ENCODE measurements at regions not wholly inside any gene's neighbourhood (a gene's known extent, or its start where the extent isn't known, plus 50 kb on each side); places are given as distances from the start of the nearest gene placed in this dataset.
"Not testable (repeated sequence)": the region's sequence is repeated elsewhere in the genome, so short reads cannot be mapped to it uniquely, and the experiment has no call there.

DNA sequence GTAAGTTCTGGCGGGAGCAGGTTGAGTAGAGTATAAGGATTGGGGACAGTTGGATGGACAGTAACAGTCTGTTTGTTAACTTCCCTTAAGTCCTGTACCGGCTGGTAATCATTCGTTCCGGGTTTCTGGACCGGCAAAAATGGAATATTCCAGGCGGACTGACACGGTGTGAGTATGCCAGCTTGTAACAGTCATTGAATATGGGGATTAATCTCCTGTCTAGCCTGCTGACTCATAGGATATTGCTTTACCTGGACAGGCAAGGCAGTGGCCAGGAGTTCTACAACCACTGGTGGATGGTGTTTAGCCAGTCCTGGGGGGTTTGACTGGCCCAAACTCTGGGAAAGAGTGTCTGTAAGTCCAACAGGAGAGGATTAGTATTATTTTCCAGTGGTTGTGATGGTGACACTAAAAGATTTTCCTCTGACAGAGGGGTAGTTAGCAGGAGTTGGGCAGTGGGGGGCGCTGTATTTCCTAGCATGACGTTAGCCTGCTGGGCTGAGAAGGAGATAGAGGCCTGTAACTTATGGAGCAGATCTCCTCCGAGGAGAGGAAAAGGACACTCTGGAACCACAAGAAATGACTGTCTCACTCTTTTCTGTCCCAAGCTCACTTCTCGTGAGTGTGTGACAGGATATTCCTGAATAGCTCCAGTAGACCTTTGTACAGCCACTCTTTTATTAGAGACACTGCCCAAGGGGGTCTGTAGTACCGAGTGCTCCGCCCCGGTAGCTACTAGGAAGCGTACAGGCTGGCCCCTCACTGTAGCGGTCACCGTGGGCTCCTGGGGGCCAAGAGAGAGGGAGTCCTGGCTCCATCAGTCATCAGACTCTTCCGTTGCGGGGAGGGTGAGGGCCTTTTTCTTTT, 152.2 kb downstream of the TRIM27 start:
- no peak for DNase-seq

DNA sequence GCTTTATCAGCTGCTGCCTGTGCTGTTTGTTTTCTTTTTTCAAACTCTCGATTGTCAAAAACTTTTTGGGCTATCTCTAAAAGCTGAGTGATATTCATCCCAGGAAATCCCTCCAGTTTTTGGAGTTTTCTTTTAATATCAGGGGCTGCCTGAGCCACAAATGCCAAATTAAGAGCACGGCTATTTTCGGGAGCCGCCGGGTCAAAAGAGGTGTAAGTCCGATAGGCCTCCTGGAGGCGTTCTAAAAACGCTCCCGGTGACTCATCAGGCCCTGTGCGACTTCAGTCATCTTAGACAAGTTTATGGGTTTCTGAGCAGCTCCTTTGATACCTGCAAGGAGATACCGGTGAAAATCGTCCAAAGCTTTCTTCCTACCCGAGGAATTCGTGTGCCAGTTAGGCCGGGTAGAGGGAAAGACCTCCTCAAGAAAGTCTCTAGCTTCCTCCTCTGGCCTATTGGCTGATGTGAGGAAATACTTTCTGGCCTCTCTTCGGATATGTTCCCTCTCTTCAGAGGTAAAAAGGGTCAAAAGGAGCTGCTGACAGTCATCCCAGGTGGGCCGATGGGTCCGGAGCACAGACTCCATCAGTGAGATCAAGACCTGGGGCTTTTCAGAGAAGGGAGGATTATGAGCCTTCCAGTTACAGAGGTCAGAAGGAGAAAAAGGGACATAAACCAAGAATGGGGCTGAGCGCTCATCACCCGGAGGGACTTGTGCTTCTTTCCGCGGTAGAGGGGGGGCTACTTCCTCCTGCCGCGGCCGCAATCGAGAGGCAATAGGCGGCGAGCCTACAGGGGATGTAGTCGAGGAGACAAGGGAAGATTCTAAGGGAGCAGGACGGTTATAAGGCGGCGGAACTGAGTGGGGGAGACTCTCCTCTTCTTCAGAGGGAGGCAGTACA, 151.1 kb downstream of the TRIM27 start:
- no peak for DNase-seq

DNA sequence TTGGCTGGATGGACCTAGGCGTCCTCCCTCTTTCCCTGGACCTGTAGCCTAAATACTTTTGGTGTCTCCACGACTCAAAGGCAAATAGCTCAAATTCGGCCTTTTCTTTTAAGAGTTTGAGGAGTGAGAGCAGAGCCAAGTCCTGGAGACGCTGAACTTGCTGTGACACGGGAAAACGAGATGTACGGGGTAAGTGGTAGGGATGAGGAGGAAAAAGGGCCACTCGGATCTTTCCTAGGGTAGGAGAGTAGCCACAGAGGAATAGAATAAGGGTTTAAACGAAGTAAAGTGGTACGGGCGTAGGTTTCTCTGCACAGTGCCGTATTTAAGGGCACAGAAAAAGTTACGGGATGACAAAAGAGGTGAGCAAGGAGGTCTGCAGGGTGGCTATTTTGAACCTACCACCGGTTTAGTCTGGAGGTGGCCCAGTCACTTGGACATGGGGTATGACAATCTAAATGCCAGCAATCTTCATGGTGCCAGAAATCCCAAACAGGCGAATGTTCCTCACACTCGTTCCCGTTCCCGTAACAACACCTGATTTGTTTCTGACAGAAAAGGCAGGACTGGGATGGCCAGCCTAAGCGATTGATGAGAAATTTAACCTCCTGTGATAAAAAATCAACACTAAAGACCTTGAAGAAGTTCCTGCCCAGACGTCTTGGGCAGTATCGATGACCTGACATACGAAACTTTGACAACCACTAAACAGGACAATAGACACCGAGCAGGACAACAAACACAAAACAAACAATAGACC, 149.3 kb downstream of the TRIM27 start:
- DNase-seq = no peak

DNA sequence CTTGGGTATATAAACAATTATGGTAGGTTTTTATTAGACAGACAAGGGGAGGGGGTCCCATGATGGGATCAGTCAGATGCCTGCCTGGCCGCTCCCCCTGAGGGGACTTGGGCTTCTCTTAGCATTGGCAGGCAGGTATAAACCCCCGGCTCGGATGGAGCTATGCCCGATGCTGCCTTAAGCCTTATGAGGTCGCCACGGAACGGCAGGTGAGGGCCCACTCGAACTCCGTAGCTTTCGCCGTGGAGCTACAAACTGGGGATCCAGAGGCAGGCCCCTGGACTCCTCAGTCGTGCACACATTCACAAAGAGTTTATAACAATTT, 148.8 kb downstream of the TRIM27 start:
- DNase-seq = no peak

DNA sequence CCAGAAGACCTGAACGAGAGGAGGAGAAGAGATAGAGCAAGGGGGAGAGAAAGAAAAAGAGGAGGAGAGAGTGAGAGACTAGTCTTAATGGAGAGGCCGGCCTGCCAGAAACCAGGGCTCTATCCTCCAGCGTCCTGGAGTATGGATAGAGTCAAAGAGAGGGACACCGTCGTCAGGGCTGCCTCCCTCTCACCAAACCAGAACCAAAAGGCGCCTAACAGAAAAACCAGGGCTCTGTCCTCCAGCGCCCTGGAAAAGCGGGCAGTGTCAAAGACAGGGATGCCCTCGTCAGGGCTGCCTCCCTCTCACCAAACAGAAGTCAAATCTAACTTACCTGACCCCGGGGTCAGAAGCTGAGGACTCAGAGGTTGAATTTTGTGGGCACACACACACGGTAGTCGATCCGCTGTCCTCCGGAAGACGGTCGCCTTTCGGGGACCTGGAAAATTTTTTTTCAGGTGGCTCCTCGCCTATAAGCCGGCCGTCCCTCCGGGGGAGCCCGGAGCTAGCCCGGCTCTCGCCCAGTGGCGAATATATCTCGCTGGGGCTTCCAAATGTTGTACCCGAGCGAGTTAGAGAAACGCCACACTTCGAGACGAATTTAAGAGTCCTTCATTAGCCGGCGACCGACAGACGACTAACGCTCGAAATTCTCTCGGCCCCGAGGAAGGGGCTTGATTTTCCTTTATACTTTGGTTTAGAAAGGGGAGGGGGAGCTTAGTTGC, 148.2 kb downstream of the TRIM27 start:
- no peak for DNase-seq

DNA sequence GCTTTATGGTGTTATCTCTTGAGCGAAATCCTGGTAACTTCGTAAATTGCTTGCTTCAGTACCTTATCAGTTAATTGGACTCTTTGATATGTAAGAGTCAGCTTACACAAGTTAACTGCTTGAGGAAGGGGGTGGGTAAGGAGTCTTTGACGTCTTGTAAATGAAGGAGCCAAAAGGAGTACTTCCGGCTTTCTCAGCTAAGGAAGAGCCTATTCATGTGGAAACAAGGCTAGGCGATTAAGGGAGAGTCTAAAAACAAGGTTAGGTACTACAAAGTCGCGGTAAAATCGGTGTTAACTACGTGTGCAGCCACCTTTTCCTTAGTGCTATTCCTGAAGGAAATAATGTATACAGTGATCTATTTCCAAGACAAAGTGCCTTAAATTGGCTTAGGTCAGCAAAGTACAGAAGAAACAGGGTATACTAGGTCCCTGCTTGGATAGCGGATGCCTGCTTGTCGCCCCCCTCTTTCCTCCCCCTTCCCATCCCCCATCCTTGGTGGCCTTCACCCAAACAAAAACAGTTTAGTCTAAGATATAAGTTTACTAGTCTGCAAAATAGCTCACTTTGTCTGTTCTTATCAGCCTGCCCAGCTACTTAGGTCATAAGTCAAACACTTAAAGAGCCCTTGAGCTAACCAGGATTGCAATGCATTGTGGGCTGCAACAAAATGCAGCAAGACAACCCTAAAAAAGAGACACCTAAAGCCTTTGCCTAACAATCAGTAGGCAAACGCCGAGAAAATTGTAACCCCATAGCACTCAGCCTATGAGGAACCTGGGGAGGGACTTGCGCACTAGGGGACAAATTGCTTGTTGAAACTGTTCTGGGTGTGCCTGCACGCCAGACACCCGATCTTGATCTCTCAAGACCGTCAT, 147.3 kb downstream of the TRIM27 start:
- no peak for DNase-seq

DNA sequence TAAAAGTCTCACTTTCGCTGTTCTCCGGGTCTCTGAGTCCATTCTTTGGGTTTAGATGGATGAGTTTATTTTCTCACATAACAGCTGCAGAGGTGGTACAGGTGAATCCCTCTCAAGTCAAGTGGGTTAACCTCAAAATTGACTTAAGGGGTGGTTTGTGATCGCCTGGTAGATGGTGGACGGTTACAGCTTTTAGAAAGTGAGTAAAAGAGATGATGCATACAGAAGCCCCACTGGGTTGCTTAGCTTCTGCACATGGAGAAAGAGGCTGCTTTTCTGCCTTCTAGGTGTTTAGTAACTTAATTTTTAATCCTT, 146.7 kb downstream of the TRIM27 start:
- DNase-seq = no peak

DNA sequence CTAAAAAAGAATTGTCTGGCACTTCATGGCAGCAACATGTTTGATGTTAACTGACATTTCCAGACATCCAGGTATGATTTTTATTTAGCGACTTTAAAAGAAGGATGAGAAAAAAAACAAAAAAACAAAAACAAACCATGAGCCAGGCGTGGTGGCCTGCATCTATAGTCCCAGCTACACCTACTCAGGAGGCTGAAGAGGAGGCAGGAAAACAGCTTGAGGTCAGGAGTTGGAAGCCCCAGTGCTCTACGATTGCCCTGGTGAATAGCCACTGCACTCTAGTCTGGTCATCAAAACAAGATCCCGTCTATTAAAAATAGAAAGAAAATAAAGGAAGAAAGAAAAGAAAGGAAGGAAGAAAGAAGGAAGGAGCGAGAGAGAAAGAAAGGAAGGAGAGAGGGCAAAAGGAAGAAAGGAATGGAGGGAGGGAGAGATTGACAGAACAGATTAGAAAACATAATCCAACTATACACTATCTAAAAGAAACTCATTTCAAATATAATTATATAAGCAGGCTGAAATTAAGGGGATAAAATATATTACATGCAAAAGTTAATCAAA, 141.6 kb downstream of the TRIM27 start:
- no peak for DNase-seq

DNA sequence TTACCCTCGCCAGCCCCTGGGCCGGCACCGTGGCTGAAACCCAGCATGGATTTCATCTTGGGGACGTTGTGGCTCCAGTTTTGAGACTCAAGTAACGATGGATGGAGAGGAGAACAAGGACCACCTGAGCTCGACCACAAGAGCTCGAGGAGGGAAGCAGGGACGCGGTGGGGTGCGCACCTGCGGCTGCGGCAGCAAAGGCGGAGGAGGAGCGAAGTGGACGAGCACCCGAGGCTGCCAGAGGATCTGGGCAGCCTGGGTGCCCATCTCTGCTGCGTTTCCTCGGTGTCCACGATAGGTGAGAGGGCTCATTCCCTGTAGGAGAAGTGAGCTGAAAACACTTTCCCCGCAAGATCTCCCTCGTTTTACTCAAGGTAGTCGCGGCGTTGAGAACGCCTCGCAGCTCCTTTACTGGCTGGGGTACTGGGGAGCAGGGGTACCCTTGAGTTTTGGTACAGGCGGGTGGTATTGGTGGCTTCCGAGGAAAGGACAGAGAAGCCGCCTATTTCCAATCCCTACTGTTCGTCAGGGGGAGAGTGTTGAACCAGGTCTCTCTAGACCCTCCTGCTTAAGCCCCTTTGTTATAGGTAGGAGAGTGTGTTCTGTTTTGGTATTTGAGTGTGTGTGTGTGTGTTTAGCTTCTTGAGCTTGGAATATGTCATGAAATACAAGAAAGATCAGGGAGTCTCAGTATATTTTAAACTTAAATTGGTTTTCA, 137.7 kb downstream of the TRIM27 start:
- DNase-seq = no peak

DNA sequence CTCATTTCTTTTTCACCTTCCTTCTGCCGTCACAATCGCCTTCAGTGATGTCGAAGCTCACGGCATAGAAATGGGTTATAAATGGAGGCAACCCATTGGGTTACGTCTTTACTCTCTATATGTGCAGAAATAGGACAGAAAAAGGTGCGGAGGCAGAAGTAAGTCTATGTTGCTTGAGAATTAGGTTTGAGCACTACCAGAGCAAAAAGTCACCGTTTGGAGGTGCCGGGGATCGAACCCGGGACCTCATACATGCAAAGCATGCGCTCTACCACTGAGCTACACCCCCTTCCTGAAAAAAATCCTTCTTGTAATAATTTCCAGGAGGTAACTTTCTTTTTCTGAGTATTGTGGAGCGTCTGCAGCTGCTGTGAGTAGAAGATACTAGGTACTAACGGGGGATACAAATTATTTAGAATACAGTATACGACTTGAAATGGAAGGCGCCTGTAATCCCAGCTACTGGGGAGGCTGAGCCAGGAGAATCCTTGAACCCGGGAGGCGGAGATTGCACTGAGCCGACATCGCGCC, 134.2 kb downstream of the TRIM27 start:
- no peak for DNase-seq

DNA sequence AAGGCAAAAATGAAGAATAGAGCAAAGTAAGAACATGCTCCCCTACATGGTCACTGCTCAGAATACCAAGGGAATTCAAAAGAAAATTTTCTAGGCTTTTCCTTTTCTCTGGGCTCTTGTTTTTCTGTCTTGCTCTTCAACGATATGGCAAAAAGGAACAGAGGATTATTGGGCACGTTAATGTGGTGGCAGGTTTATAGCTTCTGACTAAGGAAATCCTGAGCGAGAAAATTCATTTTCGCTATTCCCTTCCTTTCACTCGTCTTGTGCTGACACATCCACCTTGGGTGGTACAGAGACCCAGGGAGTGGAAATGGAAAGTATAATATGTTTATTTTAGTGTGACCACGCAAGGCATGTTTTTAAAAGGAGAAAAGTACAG, 132.8 kb downstream of the TRIM27 start:
- no peak for DNase-seq

DNA sequence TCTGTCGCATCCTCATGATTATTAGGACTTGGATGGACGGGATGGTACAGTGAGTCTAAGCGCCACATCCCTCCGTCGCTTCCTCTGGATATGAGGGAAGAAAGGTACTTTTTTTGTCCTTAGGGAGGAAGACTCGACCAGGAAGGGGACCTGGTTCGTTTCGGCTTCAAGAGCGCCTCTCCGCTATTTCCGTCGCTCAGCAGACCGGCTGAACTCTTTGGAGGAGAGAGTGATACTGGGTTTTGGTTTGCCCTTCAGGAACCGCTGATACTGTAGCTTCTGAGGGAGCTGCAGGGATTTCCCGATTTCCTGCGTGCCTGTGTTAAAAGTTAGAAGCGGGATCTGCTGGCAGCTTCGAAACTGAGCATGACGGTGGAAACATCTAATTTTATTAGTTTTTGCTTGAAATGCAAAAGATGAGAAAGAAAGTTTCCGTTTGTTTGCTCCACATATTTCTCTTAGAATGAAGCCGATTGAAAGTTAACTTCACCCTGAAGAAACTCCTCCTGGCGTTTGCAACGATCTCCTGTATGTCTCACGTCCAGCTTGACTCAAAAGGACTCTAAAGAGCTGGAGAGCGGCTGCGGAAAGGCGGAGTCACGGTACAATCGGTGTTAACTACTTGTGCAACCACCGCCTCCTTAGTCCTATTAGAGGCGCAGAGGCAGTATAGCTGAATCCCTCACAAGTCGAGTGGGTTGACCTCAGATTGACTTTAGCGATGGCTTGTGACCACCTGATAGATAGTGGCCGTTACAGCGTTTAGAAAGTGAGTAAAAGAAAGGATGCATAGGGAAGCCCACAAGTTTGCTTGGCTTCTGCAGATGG, 129.4 kb downstream of the TRIM27 start:
- DNase-seq = no peak

DNA sequence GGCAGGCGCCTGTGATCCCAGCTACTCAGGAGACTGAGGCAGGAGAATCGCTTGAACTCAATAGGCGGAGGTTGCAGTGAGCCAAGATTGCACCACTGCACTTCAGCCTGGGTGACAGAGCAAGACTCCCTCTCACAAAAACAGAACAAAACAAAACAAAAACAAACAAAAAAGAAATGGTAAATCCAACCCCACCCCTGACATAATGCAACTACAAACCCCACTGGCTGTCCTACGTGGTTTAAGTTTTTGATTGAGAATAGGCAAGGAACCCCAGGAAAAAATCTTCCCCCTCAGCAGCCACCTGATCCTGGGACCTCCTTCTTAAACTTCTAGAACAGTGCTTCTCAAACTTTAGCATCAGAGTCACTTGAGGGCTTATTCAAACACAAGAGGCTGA, 123.1 kb downstream of the TRIM27 start:
- not testable (repeated sequence) for DNase-seq

DNA sequence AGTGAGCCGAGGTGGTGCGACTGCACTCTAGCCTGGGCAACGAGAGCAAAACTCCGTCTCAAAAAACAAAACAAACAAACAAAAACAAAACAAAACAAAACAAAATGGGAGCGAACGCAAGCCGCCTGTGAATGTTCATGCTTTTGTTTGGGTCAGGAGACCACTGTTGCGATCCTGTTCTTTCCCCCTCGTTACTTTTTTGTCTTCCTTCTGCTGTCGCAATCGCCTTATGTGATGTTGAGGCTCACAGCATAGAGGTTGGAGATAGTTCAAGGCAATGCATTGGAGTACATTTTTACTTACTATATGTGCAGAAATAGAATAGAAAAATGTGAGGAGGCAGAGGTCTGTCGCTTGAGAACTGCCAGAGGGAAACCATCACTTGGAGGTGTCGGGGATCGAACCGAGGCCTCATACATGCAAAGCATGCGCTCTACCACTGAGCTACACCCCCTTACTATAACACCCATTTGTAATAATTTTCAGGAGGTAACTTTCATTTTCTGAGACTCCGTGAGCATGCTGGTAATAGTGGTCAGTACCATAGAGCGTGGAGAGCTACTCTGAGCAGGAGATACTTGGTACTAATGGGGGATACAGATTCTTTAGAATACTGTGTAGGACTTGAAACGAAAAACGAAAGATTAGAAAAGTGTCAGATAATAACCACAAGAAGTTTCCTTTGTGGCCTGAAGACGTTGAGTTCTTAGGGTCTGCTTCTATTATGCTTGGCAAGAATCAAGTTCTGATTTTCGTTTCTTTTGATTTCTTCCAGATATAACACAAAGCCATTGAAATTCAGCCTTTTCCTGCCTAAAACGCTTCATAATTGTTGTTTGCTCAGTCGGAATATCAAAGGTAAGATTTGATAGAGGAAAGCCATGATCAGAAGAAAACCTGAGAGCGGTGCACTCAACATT, 121.1 kb downstream of the TRIM27 start:
- DNase-seq = no peak

DNA sequence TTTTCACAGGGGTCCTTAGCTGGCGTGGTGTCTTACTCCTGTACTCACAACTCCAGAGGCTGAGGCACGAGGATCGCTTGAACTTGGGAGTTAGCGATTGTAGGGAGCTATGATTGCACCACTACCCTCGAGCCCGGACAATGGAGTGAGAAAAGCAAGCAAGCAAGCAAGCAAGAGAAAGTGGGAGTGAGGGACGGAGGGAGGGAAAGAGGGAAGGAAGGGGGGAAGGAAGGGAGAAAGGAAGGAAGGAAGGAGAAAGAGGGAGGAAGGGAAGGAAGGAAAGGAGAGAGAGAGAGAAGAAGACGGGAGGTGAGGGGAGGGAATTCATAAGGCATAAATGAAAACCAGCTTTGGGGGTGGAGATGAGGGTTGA, 120.5 kb downstream of the TRIM27 start:
- DNase-seq = no peak

DNA sequence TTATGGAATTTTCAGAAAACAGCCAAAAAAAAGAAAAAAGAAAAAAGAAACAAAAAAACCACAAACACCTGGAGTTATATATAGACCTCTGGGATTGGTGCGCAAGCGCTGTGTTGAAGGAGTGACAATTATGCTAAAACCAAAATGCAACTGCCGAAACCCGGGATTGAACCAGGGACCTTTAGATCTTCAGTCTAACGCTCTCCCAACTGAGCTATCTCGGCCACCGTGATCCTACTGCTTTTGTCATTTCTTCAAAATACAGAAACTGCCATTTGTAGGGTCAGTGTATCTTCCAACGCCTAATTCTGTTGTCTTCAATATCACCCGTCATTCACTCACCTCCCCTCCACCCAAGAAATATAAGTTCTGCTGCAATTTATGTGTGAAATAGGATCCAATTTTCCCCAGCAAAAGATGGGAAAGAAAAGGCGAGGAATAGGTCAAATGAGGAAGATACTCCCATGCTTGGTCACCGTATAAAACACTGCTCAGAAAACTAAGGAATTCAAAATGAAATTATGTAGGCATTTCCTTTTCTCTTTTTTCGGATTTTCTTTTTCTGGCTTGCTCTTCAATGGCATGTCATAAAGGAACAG, 116.0 kb downstream of the TRIM27 start:
- DNase-seq = no peak

DNA sequence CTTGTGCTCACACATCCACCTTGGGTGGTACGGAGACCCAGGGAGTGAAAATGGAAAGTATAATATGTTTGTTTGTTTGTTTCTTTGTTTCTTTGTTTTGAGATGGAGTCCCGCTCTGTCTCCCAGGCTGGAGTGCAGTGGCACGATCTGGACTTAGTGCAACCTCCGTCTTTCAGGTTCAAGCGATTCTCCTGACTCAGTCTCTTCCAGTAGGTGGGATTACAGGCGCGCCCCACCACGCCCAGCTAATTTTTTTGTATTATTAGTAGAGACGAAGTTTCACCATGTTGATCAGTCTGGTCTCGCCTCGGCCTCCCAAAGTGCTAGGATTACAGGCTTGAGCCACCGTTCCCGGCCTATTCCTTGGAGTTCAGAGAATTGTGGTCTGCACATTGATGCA, 115.4 kb downstream of the TRIM27 start:
- no peak for DNase-seq

All from CD4-positive, alpha-beta T cell treated with Interleukin-6 for 4 hours (primary cell).